IgD-negative memory B cell (primary cell): ENCODE measurements at regions not wholly inside any gene's neighbourhood (a gene's known extent, or its start where the extent isn't known, plus 50 kb on each side); places are given as distances from the start of the nearest gene placed in this dataset.

Experiments used
- H3K27ac Mint-ChIP-seq, 3 donors: one replicate each; pipeline ENCODE4 v1.8.0; 2020 to 2022; ENCODE audit warnings: mild to moderate bottlenecking in 3 of 3, mixed read lengths in 3 of 3, moderate library complexity in 1 of 3
- H3K27me3 Mint-ChIP-seq: one replicate; pipeline ENCODE4 v1.8.0; 2021; ENCODE audit warnings: mixed read lengths
- H3K36me3 Mint-ChIP-seq: one replicate; pipeline ENCODE4 v1.8.0; 2020; ENCODE audit warnings: mild to moderate bottlenecking, mixed read lengths
- H3K4me1 Mint-ChIP-seq, 3 donors: one replicate each; pipeline ENCODE4 v1.8.0; 2020 to 2022; ENCODE audit warnings: mixed read lengths in 3 of 3, mild to moderate bottlenecking in 1 of 3
- H3K4me3 Mint-ChIP-seq, 4 donors: one replicate each; pipeline ENCODE4 v1.8.0; 2020 to 2022; ENCODE audit warnings: mild to moderate bottlenecking in 4 of 4, mixed read lengths in 4 of 4, moderate library complexity in 3 of 4
- H3K9me3 Mint-ChIP-seq, 3 donors: one replicate each; pipeline ENCODE4 v1.8.0; 2020 to 2021; ENCODE audit warnings: mixed read lengths in 3 of 3, mild to moderate bottlenecking in 1 of 3

DNA sequence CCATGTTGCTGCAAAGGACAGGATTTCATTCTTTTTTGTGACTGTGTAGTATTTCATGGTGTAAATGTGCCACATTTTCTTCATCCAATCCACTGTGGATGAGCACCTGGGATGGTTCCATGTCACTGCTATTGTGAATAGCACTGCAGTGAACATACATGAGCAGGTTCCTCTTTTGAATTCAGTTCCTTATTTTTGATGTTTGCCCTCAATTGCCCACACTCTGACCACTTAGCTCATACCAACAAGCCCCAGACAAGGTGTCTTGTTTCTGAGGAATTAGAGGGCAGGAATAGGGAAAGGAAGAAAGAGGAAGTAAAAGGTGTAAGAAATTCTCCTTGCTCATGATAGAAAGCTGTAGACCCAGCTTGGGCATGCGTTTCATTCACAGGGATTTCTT is 244.2 kb upstream of the ZNF507 start:
- no peaks in the 10 kb centered on the region for H3K36me3 Mint-ChIP-seq
- H3K27me3 Mint-ChIP-seq: peaks cover 2% of the 10 kb centered on the region
- no peak overlapping the region for H3K4me3 Mint-ChIP-seq
- peaks cover 0 to 1% (median 0%) of the 10 kb centered on the region in 3 donors for H3K4me1 Mint-ChIP-seq
- no peak overlapping the region for H3K27ac Mint-ChIP-seq
- H3K9me3 Mint-ChIP-seq: peaks cover 4 to 28% (median 14%) of the 10 kb centered on the region in 3 donors

GRCh38 chr19:32103541-32103940 is 241.9 kb upstream of the ZNF507 start:
- H3K4me1 Mint-ChIP-seq: peaks cover 0 to 1% (median 0%) of the 10 kb centered on the region in 3 donors
- H3K27ac Mint-ChIP-seq: no peak overlapping the region
- no peak overlapping the region for H3K4me3 Mint-ChIP-seq
- no peaks in the 10 kb centered on the region for H3K36me3 Mint-ChIP-seq
- peaks cover 2% of the 10 kb centered on the region for H3K27me3 Mint-ChIP-seq
- H3K9me3 Mint-ChIP-seq: peaks cover 4 to 15% (median 12%) of the 10 kb centered on the region in 3 donors

DNA sequence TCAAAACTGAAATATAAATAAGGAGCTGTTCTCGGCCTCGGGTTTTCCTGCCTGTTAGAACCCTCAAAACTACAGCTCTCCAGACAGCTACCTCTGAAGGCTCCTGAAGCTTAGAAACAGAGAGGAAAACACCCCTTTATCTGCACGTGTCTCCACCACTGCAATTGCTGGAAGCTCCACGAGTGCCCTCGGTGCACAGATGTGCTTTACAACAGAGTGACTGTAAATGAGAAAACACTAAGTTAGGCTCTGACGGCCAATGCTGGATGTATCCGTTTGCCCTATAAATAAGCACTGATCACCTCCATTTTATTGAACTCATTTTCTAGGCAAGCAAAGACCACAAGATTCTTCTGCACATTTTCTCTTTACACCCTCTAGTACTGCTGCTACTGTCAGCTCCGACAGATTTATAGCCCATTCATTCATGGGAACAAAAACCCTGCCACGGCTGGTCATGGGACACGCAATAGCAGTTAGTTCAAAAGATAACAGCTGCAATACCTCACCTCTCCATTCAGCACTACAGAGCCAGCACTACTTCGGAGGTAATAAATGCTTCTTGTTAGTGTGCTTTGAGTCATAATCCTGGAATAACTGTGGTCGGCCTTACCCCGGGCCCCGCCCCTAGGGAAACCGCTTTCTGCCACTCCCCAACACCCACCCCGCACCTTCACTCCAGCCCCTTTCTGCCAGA is 241.1 kb upstream of the ZNF507 start:
- peaks cover 0 to 1% (median 0%) of the 10 kb centered on the region in 3 donors for H3K4me1 Mint-ChIP-seq
- no peaks in the 10 kb centered on the region for H3K36me3 Mint-ChIP-seq
- no peak overlapping the region for H3K27ac Mint-ChIP-seq
- H3K4me3 Mint-ChIP-seq: no peak overlapping the region
- H3K9me3 Mint-ChIP-seq: peaks cover 4 to 13% (median 12%) of the 10 kb centered on the region in 3 donors
- peaks cover 2% of the 10 kb centered on the region for H3K27me3 Mint-ChIP-seq

DNA sequence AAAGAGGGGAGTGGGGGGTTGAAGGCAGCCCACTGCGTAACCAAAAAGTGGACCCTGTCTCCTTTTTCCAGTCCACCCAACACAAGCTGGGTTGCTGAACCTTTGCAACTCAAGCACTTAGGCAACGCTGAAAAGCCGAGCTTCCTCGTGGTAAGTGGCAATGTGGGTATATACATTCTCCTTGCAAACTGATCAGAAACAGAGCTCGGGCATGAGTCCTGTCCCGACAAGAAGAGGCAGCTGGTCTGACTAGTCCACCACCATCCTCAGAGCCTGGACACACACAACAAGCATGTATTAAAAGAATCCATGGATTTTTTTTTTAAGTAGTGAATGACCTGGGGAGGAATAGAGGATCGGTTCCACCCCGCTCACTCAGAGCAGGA is 240.6 kb upstream of the ZNF507 start:
- Mint-ChIP-seq H3K27me3 (peaks cover 2% of the 10 kb centered on the region), H3K27ac (no peak overlapping the region), H3K4me3 (no peak overlapping the region), H3K9me3 (peaks cover 4 to 11% (median 8%) of the 10 kb centered on the region in 3 donors), H3K36me3 (no peaks in the 10 kb centered on the region), H3K4me1 (peaks cover 0 to 1% (median 0%) of the 10 kb centered on the region in 3 donors)

GRCh38 chr19:32105527-32106310 is 239.7 kb upstream of the ZNF507 start:
- Mint-ChIP-seq H3K27me3 (peaks cover 2% of the 10 kb centered on the region), H3K27ac (no peak overlapping the region), H3K9me3 (peaks cover 4 to 6% (median 6%) of the 10 kb centered on the region in 3 donors), H3K4me1 (peaks cover 0 to 1% (median 0%) of the 10 kb centered on the region in 3 donors), H3K36me3 (no peaks in the 10 kb centered on the region), H3K4me3 (no peak overlapping the region)

- peaks cover 0 to 2% (median 0%) of the 10 kb centered on the region in 3 donors for H3K4me1 Mint-ChIP-seq
- H3K27ac Mint-ChIP-seq: no peak overlapping the region
- H3K4me3 Mint-ChIP-seq: no peak overlapping the region
- peaks cover 2 to 21% (median 14%) of the 10 kb centered on the region in 3 donors for H3K9me3 Mint-ChIP-seq
- no peaks in the 10 kb centered on the region for H3K36me3 Mint-ChIP-seq
- H3K27me3 Mint-ChIP-seq: no peaks in the 10 kb centered on the region
Observed at GRCh38 chr19:32122258-32122657, 223.2 kb upstream of the ZNF507 start.

- Mint-ChIP-seq H3K4me3 (no peak overlapping the region), H3K36me3 (no peaks in the 10 kb centered on the region), H3K27me3 (no peaks in the 10 kb centered on the region), H3K27ac (no peak overlapping the region), H3K4me1 (peaks cover 0 to 2% (median 0%) of the 10 kb centered on the region in 3 donors), H3K9me3 (peaks cover 2 to 11% (median 10%) of the 10 kb centered on the region in 3 donors)
Observed at GRCh38 chr19:32123355-32123940, 222.0 kb upstream of the ZNF507 start.

- Mint-ChIP-seq H3K36me3 (no peaks in the 10 kb centered on the region), H3K4me1 (peaks cover 0 to 2% (median 0%) of the 10 kb centered on the region in 3 donors), H3K27ac (no peak overlapping the region), H3K27me3 (no peaks in the 10 kb centered on the region), H3K4me3 (no peak overlapping the region), H3K9me3 (peaks cover 2 to 8% (median 8%) of the 10 kb centered on the region in 3 donors)
Observed at GRCh38 chr19:32124585-32124984, 220.8 kb upstream of the ZNF507 start.

- Mint-ChIP-seq H3K4me3 (no peak overlapping the region), H3K36me3 (no peaks in the 10 kb centered on the region), H3K4me1 (no peaks in the 10 kb centered on the region), H3K9me3 (peaks cover 0 to 6% (median 2%) of the 10 kb centered on the region in 3 donors), H3K27me3 (no peaks in the 10 kb centered on the region), H3K27ac (no peak overlapping the region)
Observed at GRCh38 chr19:32129141-32129540, 216.3 kb upstream of the ZNF507 start.

GRCh38 chr19:32130332-32130731 is 215.1 kb upstream of the ZNF507 start:
- Mint-ChIP-seq H3K36me3 (no peaks in the 10 kb centered on the region), H3K27me3 (no peaks in the 10 kb centered on the region), H3K4me1 (no peaks in the 10 kb centered on the region), H3K4me3 (no peak overlapping the region), H3K9me3 (peaks cover 2 to 6% (median 2%) of the 10 kb centered on the region in 3 donors), H3K27ac (no peak overlapping the region)

DNA sequence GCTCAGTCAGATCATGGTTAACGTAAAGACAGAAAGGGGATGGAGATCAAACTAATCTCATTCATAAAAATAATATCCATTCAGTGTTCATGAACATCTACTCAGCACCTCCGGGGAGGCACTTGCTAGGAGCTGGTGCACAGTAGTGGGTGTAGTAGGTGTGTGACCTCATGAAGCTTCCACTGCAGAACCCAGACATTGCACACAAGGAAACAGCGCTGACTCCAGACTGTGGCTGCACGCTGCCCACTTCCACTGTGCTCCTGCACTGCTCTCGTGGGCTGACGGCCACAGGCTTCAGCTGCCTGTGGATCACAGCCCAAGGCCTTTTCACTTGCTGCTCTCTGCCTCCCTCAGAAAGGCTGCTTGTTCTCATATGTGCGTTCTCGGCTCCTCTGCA is 214.4 kb upstream of the ZNF507 start:
- no peak overlapping the region for H3K4me3 Mint-ChIP-seq
- no peak overlapping the region for H3K27ac Mint-ChIP-seq
- no peaks in the 10 kb centered on the region for H3K4me1 Mint-ChIP-seq
- no peaks in the 10 kb centered on the region for H3K36me3 Mint-ChIP-seq
- H3K27me3 Mint-ChIP-seq: no peaks in the 10 kb centered on the region
- peaks cover 2 to 3% (median 3%) of the 10 kb centered on the region in 3 donors for H3K9me3 Mint-ChIP-seq

DNA sequence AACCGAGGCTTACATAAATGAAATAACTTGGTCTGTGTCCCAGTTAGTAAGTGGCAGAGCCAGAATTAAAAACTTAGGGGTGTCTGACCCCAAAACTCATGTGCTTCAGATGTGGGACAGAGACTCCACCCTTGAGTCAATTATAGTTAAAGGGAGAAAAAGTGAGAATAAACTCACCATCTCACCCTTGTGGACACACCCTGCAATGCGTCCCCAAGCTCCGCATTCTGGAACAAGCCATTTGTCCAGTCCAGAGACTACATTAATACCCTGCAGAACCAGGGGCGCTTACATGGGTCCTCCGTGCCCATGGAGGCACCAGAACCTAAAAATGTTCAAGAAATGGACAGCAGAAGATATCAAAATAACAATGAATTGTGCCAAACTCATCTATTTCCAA is 207.0 kb upstream of the ZNF507 start:
- no peaks in the 10 kb centered on the region for H3K4me1 Mint-ChIP-seq
- H3K4me3 Mint-ChIP-seq: no peak overlapping the region
- H3K36me3 Mint-ChIP-seq: no peaks in the 10 kb centered on the region
- no peaks in the 10 kb centered on the region for H3K27me3 Mint-ChIP-seq
- peaks cover 2 to 9% (median 3%) of the 10 kb centered on the region in 3 donors for H3K9me3 Mint-ChIP-seq
- H3K27ac Mint-ChIP-seq: no peak overlapping the region

GRCh38 chr19:32141840-32142511 is 203.4 kb upstream of the ZNF507 start:
- no peaks in the 10 kb centered on the region for H3K36me3 Mint-ChIP-seq
- H3K27me3 Mint-ChIP-seq: no peaks in the 10 kb centered on the region
- H3K9me3 Mint-ChIP-seq: peaks cover 11 to 15% (median 13%) of the 10 kb centered on the region in 3 donors
- no peaks in the 10 kb centered on the region for H3K4me1 Mint-ChIP-seq
- no peak overlapping the region for H3K4me3 Mint-ChIP-seq
- H3K27ac Mint-ChIP-seq: no peak overlapping the region

- H3K27ac Mint-ChIP-seq: no peak overlapping the region
- H3K9me3 Mint-ChIP-seq: peaks cover 13 to 36% (median 15%) of the 10 kb centered on the region in 3 donors
- no peaks in the 10 kb centered on the region for H3K27me3 Mint-ChIP-seq
- peaks cover 0 to under 1% (median 0%) of the 10 kb centered on the region in 3 donors for H3K4me1 Mint-ChIP-seq
- no peak overlapping the region for H3K4me3 Mint-ChIP-seq
- no peaks in the 10 kb centered on the region for H3K36me3 Mint-ChIP-seq
Observed at GRCh38 chr19:32146664-32147063, 198.7 kb upstream of the ZNF507 start.

- H3K27ac Mint-ChIP-seq: no peak overlapping the region
- no peaks in the 10 kb centered on the region for H3K27me3 Mint-ChIP-seq
- no peak overlapping the region for H3K4me3 Mint-ChIP-seq
- peaks cover 11 to 41% (median 14%) of the 10 kb centered on the region in 3 donors for H3K9me3 Mint-ChIP-seq
- no peaks in the 10 kb centered on the region for H3K36me3 Mint-ChIP-seq
- H3K4me1 Mint-ChIP-seq: peaks cover 0 to 4% (median 0%) of the 10 kb centered on the region in 3 donors
Observed at GRCh38 chr19:32150605-32151004, 194.8 kb upstream of the ZNF507 start.
